ENCODE measurements at regions not wholly inside any gene's neighbourhood (a gene's known extent, or its start where the extent isn't known, plus 50 kb on each side); places are given as distances from the start of the nearest gene placed in this dataset.
"Not testable (repeated sequence)": the region's sequence is repeated elsewhere in the genome, so short reads cannot be mapped to it uniquely, and the experiment has no call there.

DNA sequence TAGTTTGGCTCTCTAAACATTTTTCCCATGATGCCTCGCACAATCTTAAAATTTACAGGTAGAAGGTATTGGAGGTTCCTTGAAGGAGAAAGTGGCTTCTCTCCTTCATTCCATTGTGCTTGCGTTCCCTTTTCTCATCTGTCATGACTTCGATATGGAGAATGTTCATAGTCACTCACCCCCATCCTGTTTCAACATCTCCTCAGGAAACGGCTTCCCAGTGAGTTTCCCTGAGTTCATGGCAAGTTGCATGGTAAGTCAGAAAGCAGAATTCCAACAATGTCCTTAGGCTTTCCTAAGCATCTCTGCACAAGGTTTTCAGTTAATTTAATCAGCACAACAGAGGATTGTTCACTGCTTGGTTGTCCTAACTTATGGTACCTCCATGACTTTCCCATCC lies 581.8 kb upstream of the SLITRK5 start:
- no peak for DNase-seq

- no peak for DNase-seq
Observed at GRCh38 chr13:87093399-87093798, 577.8 kb upstream of the SLITRK5 start.

DNA sequence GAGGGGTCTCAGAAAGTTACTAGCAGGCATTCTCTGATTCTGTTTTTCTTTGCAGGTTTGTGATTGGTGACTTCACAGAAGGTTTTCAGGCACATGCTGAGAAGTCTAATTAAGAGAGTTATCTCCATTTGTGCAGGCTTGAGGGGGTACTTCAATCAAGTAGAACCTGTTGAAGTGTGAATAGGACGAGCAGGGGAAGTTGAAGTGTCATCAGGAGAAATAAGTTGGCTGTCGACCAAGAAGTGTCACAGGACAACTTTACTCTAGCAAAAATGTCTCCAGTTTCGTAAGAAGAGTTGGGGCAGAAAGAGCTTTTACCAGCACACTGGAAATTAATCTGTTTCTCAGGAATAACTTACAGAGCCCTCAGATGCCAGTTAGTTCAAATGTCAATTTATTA lies 576.5 kb upstream of the SLITRK5 start:
- no peak for DNase-seq

DNA sequence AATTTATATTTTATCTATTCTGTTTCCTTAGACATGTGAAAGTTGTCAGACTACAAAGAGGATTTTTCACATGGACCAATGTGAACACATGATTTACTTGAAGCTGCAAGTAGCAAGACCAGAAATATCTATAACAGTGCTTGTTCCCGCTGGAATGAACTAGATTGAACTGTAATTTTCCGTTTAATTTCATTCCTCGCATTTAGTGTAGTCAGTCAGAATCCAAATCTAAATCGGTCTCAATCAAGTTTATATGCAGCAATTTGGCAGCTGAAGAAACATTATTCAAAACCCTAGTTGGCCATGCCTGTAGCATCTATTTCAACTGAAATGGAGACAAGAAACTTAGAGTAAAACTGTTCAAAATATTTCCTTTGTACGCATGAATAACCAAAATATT lies 570.7 kb upstream of the SLITRK5 start:
- no peak for DNase-seq

GRCh38 chr13:87107651-87108050 lies 563.5 kb upstream of the SLITRK5 start:
- DNase-seq = no peak

DNA sequence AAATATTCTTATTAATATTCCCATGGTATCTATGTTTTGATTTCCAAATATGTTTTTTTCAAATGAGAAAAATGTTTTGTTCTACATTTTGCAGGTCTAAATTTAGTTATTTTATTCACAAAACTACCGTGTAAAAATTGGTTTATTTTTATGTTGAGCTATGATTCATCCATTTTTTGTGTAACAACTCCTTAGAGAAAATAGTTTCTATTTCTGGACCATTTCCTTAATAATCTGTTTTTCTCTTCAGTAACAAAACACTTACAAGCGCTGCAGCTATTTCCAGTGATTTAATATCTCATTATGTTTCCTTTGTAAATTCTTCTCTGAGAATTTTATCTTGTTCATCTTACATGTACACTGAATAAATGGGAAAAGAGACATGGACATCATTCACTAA lies 550.7 kb upstream of the SLITRK5 start:
- no peak for DNase-seq

DNA sequence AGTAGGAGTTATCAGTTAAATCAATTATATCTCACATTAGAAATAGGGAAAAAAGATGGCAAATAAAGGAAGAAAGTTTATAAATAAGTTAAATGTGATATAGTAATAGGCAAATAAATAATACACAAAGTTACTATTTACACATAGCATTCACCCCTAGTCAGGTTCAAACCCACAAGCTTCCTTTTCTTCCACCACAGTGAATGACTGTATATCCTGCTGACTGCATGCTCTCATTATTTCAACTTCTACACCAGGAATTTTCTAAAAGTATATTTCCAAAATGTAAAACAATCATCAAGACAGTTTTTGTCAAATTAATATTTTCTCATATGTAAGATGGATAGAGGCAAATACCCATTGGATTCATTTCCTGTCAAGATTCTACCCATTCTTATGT lies 548.6 kb upstream of the SLITRK5 start:
- no peak for DNase-seq

DNA sequence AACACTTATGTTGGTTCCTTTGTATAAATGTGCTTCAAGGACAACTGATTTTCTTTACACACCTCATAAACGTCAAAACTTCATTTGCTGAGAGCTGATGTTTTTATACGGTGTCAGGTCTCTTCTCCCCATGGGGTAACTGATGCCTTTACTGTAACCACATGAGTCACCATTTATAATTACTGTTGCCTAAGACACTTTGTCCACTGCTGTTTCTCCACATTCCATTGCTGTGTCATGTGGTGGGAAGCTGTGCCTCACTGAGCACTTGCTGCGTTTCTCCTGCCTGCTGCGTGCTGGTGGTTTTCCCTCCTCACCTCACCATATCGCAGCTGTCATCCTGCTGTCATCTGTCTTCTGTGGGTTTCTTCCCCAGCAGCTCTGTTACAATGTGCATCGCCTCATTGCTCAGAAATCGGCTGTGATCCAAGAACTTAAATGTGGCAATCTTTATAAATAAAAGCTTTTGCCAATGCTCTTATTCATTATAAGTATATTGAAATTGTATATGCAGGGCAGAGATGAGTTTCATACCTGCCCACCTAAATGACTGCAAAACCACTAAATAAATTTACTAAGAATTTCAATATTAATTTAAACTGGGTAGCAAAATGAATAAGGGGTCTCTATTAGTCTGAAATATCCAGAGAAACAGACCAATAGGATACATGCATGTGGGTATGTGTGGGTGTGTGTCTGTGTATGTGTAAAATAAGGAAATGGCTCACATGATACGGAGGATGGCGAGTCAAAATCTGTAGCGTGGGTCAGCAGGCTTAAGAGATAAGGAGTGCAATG lies 547.0 kb upstream of the SLITRK5 start:
- DNase-seq = peak in 21 of 58 donors; percentile 0 to 54 (median 10)

GRCh38 chr13:87124785-87125074 lies 546.4 kb upstream of the SLITRK5 start:
- DNase-seq = no peak

GRCh38 chr13:87128036-87128435 lies 543.1 kb upstream of the SLITRK5 start:
- peak in 16 of 58 donors; percentile 1 to 62 (median 12) for DNase-seq

DNA sequence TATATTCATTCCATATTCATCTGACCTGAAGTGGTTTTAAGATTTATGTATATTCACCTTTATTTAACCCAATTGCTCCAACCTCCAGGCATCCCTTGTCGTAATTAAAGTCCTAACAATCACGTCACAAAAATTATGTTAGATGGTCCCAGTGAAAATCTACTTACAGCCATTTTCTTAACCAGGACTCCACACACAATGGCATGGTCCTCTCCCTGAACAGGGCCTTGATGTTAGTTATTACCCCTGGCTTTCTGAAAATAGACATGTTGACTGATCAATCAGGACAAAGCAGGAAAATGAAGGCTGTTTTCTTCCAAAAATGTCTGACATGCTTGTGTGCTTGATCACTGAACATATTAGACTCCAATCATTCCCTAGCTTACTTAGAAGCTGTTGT lies 542.7 kb upstream of the SLITRK5 start:
- no peak for DNase-seq

- DNase-seq = no peak
Observed at GRCh38 chr13:87129602-87130300, 541.4 kb upstream of the SLITRK5 start.

DNA sequence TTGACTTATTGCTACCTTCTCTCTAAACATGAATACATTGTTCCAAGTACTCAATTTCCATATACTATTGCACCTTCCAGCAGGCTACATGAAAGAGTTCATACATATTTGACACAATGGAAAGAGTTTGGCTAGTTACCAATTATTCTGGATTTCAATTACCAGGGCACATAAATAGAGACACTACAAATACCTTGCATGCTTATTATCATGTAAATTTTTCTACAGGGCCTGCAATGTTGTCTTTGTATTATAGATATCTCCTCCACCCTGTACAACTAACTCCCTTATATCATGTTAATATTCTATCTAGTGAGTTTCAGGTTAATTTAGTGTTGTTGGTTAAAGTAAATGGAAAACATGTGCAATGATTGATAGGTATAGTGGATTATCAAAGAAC lies 540.7 kb upstream of the SLITRK5 start:
- no peak for DNase-seq

DNA sequence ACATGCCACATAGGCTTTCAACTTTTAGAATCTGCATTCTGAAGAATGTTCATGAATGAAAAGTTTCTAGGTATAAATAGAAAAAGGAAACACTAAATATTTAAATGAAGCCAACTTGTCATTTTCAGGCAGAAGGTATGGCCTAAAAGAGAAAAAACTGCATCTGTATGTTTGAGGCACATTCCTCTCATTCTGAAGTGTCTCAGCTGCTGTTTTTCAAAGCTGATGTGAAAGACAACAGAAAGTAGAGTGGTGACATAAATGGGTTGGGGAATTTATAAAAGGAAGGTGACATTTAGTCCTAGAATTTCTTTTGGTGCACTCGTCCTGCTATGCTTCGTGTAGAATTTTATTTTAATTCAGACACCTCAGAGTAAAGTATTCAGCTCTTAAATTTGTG lies 539.6 kb upstream of the SLITRK5 start:
- DNase-seq = no peak

DNA sequence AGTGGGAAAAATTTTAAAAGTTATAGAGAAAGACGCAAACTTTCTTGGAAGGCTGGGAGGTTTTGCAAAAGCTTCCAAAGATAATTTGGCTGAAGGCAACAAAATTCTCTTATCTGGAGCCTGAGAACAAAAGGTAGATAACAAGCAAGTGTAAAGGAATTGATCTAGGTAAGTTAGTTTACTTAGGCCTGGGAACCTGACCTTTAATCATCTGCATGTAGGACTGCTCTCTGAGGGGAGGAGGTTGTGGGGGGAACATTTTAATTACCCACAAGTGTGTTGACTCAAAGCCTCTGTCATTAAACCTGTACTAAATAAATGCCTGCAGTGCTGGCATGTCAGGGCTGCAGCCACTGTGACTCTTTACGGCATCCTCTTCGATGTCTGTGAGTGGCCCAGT lies 532.3 kb upstream of the SLITRK5 start:
- DNase-seq = no peak

DNA sequence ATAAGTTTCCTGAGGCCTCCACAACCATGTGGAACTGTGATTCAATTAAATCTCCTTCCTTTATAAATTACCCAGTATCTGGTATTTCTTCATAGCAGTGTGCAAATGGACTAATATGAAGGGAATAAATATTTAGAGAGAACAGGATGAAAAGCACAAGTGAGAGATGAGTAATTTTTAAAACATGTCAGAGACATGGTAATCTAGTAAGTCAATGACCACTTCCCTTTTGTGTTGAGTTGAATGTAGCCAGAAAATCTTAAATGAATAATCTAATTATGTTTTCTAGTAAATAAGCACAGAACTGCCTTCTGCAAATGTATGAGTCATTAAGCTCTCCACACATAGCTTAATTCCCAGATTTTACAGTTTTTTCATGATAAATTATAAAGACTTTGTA lies 524.1 kb upstream of the SLITRK5 start:
- no peak for DNase-seq

GRCh38 chr13:87153371-87153770 lies 517.8 kb upstream of the SLITRK5 start:
- no peak for DNase-seq

- no peak for DNase-seq
Observed at GRCh38 chr13:87166348-87166747, 504.8 kb upstream of the SLITRK5 start.

DNA sequence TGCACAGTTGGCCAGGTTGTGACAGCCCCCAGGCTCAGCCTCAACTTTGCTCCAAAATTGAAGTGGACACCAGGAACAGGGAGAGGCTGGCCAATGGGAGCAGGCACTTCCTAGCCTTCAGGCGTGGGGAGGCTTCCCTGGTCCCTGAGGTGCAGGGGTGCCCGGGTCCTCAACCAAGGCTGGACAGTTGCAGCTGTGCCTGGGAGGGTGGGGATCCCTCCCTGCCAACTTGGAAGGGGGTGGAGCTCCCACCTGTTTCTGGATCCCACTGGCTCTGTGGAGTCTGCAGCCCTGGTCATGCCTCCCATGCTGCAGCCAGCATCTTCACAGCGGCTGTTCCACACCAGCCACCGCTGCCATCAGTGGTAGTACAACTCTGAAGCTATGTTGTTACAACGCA lies 502.8 kb upstream of the SLITRK5 start:
- DNase-seq = no peak

DNA sequence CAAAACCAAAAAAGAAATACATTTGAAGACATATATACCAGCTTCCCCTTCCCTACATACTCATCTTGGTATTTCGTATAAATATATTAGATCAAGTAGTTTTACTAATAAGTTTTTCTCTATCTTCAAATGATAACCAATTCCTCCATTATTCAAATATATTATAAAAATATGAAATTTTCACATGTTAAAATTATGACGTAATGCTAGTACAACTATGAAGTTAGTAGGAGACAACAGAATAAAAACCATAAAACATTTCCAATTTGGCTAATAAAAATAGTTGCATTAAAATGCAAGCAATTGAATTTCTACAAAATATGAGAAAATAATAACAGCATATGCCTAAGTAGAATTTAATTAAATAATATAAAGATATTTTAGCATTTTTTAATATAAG lies 501.8 kb upstream of the SLITRK5 start:
- DNase-seq = no peak

- no peak for DNase-seq
Observed at GRCh38 chr13:87172166-87172835, 498.9 kb upstream of the SLITRK5 start.

DNA sequence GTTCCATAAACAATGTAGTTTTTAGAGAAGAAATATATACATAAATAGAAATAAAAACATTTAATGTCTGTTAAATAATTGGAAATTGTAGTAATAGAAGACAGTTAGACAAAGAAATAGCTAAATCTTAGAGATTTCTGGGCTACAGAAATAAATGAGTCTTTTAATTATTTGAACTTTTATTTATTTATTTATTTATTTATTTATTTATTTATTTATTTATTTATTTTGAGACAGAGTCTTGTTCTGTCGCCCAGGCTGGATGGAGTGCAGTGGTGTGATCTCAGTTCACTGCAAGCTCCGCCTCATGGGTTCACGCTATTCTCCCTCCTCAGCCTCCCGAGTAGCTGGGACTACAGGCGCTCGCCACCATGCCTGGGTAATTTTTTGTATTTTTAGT lies 486.0 kb upstream of the SLITRK5 start:
- DNase-seq = not testable (repeated sequence)

- not testable (repeated sequence) for DNase-seq
Observed at GRCh38 chr13:87186647-87187046, 484.5 kb upstream of the SLITRK5 start.

Measured in anterior cingulate cortex (tissue), 58 donors.